Astrocyte (in vitro differentiated cells and primary cell): ENCODE measurements at regions not wholly inside any gene's neighbourhood (a gene's known extent, or its start where the extent isn't known, plus 50 kb on each side); places are given as distances from the start of the nearest gene placed in this dataset.

ENCODE experiments used
- EZH2 ChIP-seq: IDR thresholded peaks from 2 replicates; pipeline ENCODE4 v1.6.1; 2012; ENCODE audit warnings: mild to moderate bottlenecking, low read length, inconsistent platforms; ENCODE audit not compliant: insufficient read depth
- TF ChIP-seq, protein P1 (sequence below): IDR thresholded peaks from 2 replicates; pipeline ENCODE4 v1.5.1; 2011; ENCODE audit warnings: low read depth, mild to moderate bottlenecking, inconsistent platforms, low read length, moderate library complexity; ENCODE audit not compliant: insufficient read depth

DNA sequence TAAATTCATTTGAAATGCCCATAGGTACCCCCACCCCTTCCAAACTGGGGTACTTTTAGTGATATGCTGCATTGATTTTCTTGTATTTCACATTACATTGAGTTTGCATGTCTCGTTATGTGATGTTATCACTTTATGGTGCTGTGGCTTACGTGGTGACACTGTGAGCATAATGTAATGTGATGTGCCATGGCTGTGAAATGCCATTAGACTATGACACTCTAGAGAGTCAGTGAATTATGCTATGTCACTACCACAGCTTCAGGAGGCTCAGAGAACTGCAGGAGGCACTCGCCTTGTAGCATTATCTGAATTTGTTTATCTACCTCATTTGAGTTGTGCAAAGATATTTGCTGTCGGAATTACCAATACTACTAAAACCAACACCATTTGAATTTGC, 590.1 kb upstream of the SLC10A2 start:
- TF ChIP-seq, protein P1, sequence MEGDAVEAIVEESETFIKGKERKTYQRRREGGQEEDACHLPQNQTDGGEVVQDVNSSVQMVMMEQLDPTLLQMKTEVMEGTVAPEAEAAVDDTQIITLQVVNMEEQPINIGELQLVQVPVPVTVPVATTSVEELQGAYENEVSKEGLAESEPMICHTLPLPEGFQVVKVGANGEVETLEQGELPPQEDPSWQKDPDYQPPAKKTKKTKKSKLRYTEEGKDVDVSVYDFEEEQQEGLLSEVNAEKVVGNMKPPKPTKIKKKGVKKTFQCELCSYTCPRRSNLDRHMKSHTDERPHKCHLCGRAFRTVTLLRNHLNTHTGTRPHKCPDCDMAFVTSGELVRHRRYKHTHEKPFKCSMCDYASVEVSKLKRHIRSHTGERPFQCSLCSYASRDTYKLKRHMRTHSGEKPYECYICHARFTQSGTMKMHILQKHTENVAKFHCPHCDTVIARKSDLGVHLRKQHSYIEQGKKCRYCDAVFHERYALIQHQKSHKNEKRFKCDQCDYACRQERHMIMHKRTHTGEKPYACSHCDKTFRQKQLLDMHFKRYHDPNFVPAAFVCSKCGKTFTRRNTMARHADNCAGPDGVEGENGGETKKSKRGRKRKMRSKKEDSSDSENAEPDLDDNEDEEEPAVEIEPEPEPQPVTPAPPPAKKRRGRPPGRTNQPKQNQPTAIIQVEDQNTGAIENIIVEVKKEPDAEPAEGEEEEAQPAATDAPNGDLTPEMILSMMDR: no peak
- TF ChIP-seq EZH2: no peak
